Spleen (tissue), 7 donors: ENCODE measurements at regions not wholly inside any gene's neighbourhood (a gene's known extent, or its start where the extent isn't known, plus 50 kb on each side); places are given as distances from the start of the nearest gene placed in this dataset.
"Not testable (repeated sequence)": the region's sequence is repeated elsewhere in the genome, so short reads cannot be mapped to it uniquely, and the experiment has no call there.

Experiments used
- POLR2A ChIP-seq, 3 donors: fragments of 450-650 bp; IDR thresholded peaks; one replicate each; pipeline ENCODE4 v1.5.1; 2017; ENCODE audit warnings: antibody characterized with exemption in 3 of 3, mild to moderate bottlenecking in 1 of 3
- POLR2AphosphoS5 ChIP-seq, 3 donors: sonication (generic); formaldehyde crosslinking; IDR thresholded peaks; one replicate each; pipeline ENCODE4 v1.5.1; 2017; ENCODE audit warnings: antibody characterized with exemption in 3 of 3
- TF ChIP-seq, protein P1 (sequence below), 11 experiments: fragments of 200-600 bp in 7 of 11; fragments of 450-650 bp in 4 of 11; sonication (generic) in 4 of 11; IDR thresholded peaks in 8 of 11; conservative IDR thresholded peaks in 3 of 11; 1 replicate in 7 of 11; 2 replicates in 4 of 11; pipeline versions ENCODE4 v1.4.0 to v1.8.0; 2016 to 2021; ENCODE audit warnings: antibody characterized with exemption in 11 of 11, inconsistent platforms in 4 of 11, mild to moderate bottlenecking in 1 of 11
- donor health status: DM: no; HTN: no; CAD: no; lungs with moderate emphysema.
- donor health status: DM: no; HTN: no; CAD: no.
- donor health status: DM: no; HTN: no; CAD: no.

DNA sequence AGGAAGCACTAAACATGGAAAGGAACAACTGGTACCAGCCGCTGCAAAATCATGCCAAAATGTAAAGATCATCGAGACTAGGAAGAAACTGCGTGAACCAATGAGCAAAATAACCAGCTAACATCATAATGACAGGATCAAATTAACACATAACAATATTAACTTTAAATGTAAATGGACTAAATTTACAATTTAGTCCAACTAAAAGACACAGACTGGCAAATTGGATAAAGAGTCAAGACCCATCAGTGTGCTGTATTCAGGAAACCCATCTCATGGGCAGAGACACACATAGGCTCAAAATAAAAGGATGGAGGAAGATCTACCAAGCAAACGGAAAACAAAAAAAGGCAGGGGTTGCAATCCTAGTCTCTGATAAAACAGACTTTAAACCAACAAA lies 242.2 kb upstream of the CNR1 start:
- not testable (repeated sequence) for TF ChIP-seq POLR2A, POLR2AphosphoS5 (IDR thresholded peaks at IDR 0.05)
- TF ChIP-seq, protein P1, sequence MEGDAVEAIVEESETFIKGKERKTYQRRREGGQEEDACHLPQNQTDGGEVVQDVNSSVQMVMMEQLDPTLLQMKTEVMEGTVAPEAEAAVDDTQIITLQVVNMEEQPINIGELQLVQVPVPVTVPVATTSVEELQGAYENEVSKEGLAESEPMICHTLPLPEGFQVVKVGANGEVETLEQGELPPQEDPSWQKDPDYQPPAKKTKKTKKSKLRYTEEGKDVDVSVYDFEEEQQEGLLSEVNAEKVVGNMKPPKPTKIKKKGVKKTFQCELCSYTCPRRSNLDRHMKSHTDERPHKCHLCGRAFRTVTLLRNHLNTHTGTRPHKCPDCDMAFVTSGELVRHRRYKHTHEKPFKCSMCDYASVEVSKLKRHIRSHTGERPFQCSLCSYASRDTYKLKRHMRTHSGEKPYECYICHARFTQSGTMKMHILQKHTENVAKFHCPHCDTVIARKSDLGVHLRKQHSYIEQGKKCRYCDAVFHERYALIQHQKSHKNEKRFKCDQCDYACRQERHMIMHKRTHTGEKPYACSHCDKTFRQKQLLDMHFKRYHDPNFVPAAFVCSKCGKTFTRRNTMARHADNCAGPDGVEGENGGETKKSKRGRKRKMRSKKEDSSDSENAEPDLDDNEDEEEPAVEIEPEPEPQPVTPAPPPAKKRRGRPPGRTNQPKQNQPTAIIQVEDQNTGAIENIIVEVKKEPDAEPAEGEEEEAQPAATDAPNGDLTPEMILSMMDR (IDR thresholded peaks at IDR 0.05 in 8 of 11, conservative IDR thresholded peaks at IDR 0.05 in 3 of 11), result not testable (repeated sequence)
